IMR-90 (cell line): ENCODE measurements at regions not wholly inside any gene's neighbourhood (a gene's known extent, or its start where the extent isn't known, plus 50 kb on each side); places are given as distances from the start of the nearest gene placed in this dataset.

Experiments used
- ATAC-seq: fragments of 200-7000 bp; cut with Tn5 transposase; 2 replicates; pipeline ENCODE4 v1.9.1; 2020; ENCODE audit warnings: low read depth, mild to moderate bottlenecking, moderate library complexity
- BruUV-seq: library from RNA; stranded (reverse); fragments of 400-500 nt; replicated peaks from 2 replicates; lab custom pipeline; 2021; lab: Mats Ljungman, UMichigan
- CTCF ChIA-PET: fragments of 300-600 bp; formaldehyde crosslinking; extraction: SDS; loops from one replicate; lab custom pipeline; 2021; ENCODE audit warnings: antibody characterized with exemption; lab: Yijun Ruan, JAX
- POLR2A ChIA-PET: fragments of 300-600 bp; sonication (Branson Sonifier 250); formaldehyde crosslinking; loops from one replicate; lab custom pipeline; 2022; ENCODE audit warnings: antibody characterized with exemption; ENCODE audit not compliant: unreplicated experiment; lab: Charles Lee
- DNase-seq: peaks from one replicate; pipeline ENCODE4 v3.0.0; 2013
- H2AFZ ChIP-seq: replicated peaks from 2 replicates; pipeline ENCODE3; 2013; ENCODE audit warnings: low read length, mild to moderate bottlenecking; ENCODE audit not compliant: poor library complexity
- H2AK5ac ChIP-seq: 2 replicates; pipeline ENCODE4 v1.6.1; 2013; ENCODE audit warnings: low read depth, low read length, inconsistent platforms
- H2AK9ac ChIP-seq: replicated peaks from 2 replicates; pipeline ENCODE3; 2013; ENCODE audit warnings: mild to moderate bottlenecking, low read depth, low read length, moderate library complexity; ENCODE audit not compliant: poor library complexity
- H2BK120ac ChIP-seq: 2 replicates; pipeline ENCODE4 v1.6.1; 2013; ENCODE audit warnings: low read depth, low read length, inconsistent platforms
- H2BK15ac ChIP-seq: 3 replicates; pipeline ENCODE4 v1.6.1; 2013; ENCODE audit warnings: low read depth, low read length, inconsistent platforms
- H2BK20ac ChIP-seq: 2 replicates; pipeline ENCODE4 v1.6.1; 2013; ENCODE audit warnings: low read depth, mild to moderate bottlenecking, inconsistent platforms, low read length, moderate library complexity
- H2BK5ac ChIP-seq: 2 replicates; pipeline ENCODE4 v1.6.1; 2013; ENCODE audit warnings: mild to moderate bottlenecking, low read depth, low read length, inconsistent platforms; ENCODE audit not compliant: poor library complexity, severe bottlenecking
- H3K14ac ChIP-seq: replicated peaks from 2 replicates; pipeline ENCODE4 v1.6.1; 2013; ENCODE audit warnings: low read depth, low read length, inconsistent platforms
- H3K18ac ChIP-seq: 2 replicates; pipeline ENCODE4 v1.6.1; 2013; ENCODE audit warnings: low read depth, low read length, control low read depth
- H3K23ac ChIP-seq: 2 replicates; pipeline ENCODE4 v1.6.1; 2013; ENCODE audit warnings: low read depth, low read length, inconsistent platforms
- H3K27ac ChIP-seq: 2 replicates; pipeline ENCODE4 v1.5.1; 2013; ENCODE audit warnings: mild to moderate bottlenecking, control low read depth, low read length; ENCODE audit not compliant: insufficient read depth
- H3K27me3 ChIP-seq: 2 replicates; pipeline ENCODE4 v1.6.1; 2013; ENCODE audit warnings: low read length; ENCODE audit not compliant: control insufficient read depth, insufficient read depth
- H3K36me3 ChIP-seq: 2 replicates; pipeline ENCODE4 v1.6.1; 2013; ENCODE audit warnings: low read length, mixed read lengths; ENCODE audit not compliant: control insufficient read depth, insufficient read depth
- H3K4ac ChIP-seq: 2 replicates; pipeline ENCODE4 v1.6.1; 2013; ENCODE audit warnings: low read depth, low read length, inconsistent platforms
- H3K4me1 ChIP-seq: 2 replicates; pipeline ENCODE4 v1.6.1; 2013; ENCODE audit warnings: low read length, mixed read lengths; ENCODE audit not compliant: control insufficient read depth, insufficient read depth
- H3K4me2 ChIP-seq: 2 replicates; pipeline ENCODE4 v1.6.1; 2013; ENCODE audit warnings: low read depth, mild to moderate bottlenecking, control low read depth, low read length, moderate library complexity
- H3K4me3 ChIP-seq: 2 replicates; pipeline ENCODE4 v1.5.1; 2013; ENCODE audit warnings: low read depth, mild to moderate bottlenecking, control low read depth, low read length, moderate library complexity; ENCODE audit not compliant: insufficient read depth
- H3K56ac ChIP-seq: 2 replicates; pipeline ENCODE4 v1.6.1; 2013; ENCODE audit warnings: low read length, inconsistent platforms; ENCODE audit not compliant: insufficient read depth; ENCODE audit errors: extremely low read depth
- H3K79me1 ChIP-seq, 2 experiments: 2 replicates each; pipeline ENCODE4 v1.6.1; 2013; ENCODE audit warnings: low read length in 2 of 2, inconsistent platforms in 1 of 2, low read depth in 1 of 2
- H3K9ac ChIP-seq: 2 replicates; pipeline ENCODE4 v1.6.1; 2013; ENCODE audit warnings: low read depth, low read length, control low read depth
- H3K9me1 ChIP-seq: 2 replicates; pipeline ENCODE4 v1.6.1; 2013; ENCODE audit warnings: low read length, inconsistent platforms; ENCODE audit not compliant: insufficient read depth
- H3K9me3 ChIP-seq: 2 replicates; pipeline ENCODE4 v1.6.1; 2013; ENCODE audit warnings: low read length; ENCODE audit not compliant: control insufficient read depth, insufficient read depth
- H4K20me1 ChIP-seq: 2 replicates; pipeline ENCODE4 v1.6.1; 2013; ENCODE audit warnings: low read length, inconsistent platforms; ENCODE audit not compliant: insufficient read depth
- H4K5ac ChIP-seq: 2 replicates; pipeline ENCODE4 v1.6.1; 2013; ENCODE audit warnings: mild to moderate bottlenecking, low read depth, low read length, control low read depth
- H4K8ac ChIP-seq, 2 experiments: 2 replicates each; pipeline ENCODE4 v1.6.1; 2013; ENCODE audit warnings: low read depth in 2 of 2, low read length in 2 of 2, control low read depth in 1 of 2, inconsistent platforms in 1 of 2
- H4K91ac ChIP-seq: 2 replicates; pipeline ENCODE4 v1.6.1; 2013; ENCODE audit warnings: low read depth, low read length, inconsistent platforms; ENCODE audit not compliant: insufficient read depth
- MAZ ChIP-seq: IDR thresholded peaks from 2 replicates; pipeline ENCODE4 v1.6.1; 2012; ENCODE audit warnings: low read depth, mild to moderate bottlenecking, low read length, improper control_type of control experiment, moderate library complexity, borderline replicate concordance
- NFE2L2 ChIP-seq: fragments of 150-350 bp; IDR thresholded peaks from 2 replicates; pipeline ENCODE4 v1.6.1; 2016; ENCODE audit warnings: low read depth, mild to moderate bottlenecking, low read length
- WGBS, 2 experiments: methylation state at CpG; one replicate each; pipeline versions ENCODE4 v1.1.5 to v1.1.7; 2013; ENCODE audit warnings: missing lambda C conversion rate in 2 of 2; ENCODE audit not compliant: insufficient read length in 1 of 2; ENCODE audit errors: extremely low coverage in 2 of 2; 5-methylcytosine and 5-hydroxymethylcytosine counted together
- dilution Hi-C: fragments of 300-500 bp; cut with HindIII; formaldehyde crosslinking; loops from one replicate; pipeline ENCODE4 v1.14.3; 2018; ENCODE audit warnings: low sequenced_read_pairs; ENCODE audit not compliant: unreplicated experiment
- in situ Hi-C: fragments of 300-500 bp; cut with MboI; formaldehyde crosslinking; loops from 3 replicates; pipeline ENCODE4 v1.14.3; 2019; ENCODE audit warnings: low sequenced_read_pairs, inconsistent platforms, mixed read lengths
- intact Hi-C: fragments of 100-400 bp; cut with micrococcal nuclease; formaldehyde crosslinking; loops from 2 replicates; pipeline ENCODE4 v1.10.0; 2022

- Histone ChIP-seq H3K9ac (no peak overlapping the region), H3K27ac (no peak overlapping the region), H3K4ac (no peak overlapping the region), H2AK5ac (no peak overlapping the region), H2BK5ac (no peak overlapping the region), H3K14ac (no peak overlapping the region), H3K4me3 (no peak overlapping the region), H2BK120ac (no peak overlapping the region), H3K79me1 (no peaks in the 10 kb centered on the region), H2AK9ac (no peak overlapping the region), H4K8ac (no peak overlapping the region), H2AFZ (no peak overlapping the region), H3K18ac (no peak overlapping the region), H3K23ac (no peak overlapping the region), H4K5ac (no peak overlapping the region), H3K9me3 (peaks cover 43% of the 10 kb centered on the region), H3K36me3 (no peaks in the 10 kb centered on the region), H3K27me3 (no peaks in the 10 kb centered on the region), H3K9me1 (no peaks in the 10 kb centered on the region), H3K4me1 (no peaks in the 10 kb centered on the region), H3K4me2 (no peak overlapping the region), H2BK15ac (no peak overlapping the region), H4K91ac (no peak overlapping the region), H3K56ac (no peak overlapping the region), H2BK20ac (no peak overlapping the region), H4K20me1 (no peaks in the 10 kb centered on the region)
- BruUV-seq, result no TSS peak
- POLR2A ChIA-PET, result no interaction called here
- ATAC-seq, result no peak
- CTCF ChIA-PET, result no interaction called here
- no peak for TF ChIP-seq MAZ
- TF ChIP-seq NFE2L2, result no peak
- intact Hi-C loops, result no loop called here
- in situ Hi-C loops, result no loop called here
- 17% methylated on average over 2 of the region's 5 CpGs; no CpG with 5 or more reads in 1 of the 2 experiments for WGBS, 2 experiments
- dilution Hi-C loops, result no loop called here
- DNase-seq, result no peak
Observed at GRCh38 chr1:5239911-5240310, 585.5 kb downstream of the AJAP1 start.
